Fibroblast of villous mesenchyme (primary cell): ENCODE measurements at regions not wholly inside any gene's neighbourhood (a gene's known extent, or its start where the extent isn't known, plus 50 kb on each side); places are given as distances from the start of the nearest gene placed in this dataset.
"Not testable (repeated sequence)": the region's sequence is repeated elsewhere in the genome, so short reads cannot be mapped to it uniquely, and the experiment has no call there.

Experiments
- DNase-seq: peaks from one replicate; pipeline ENCODE4 v3.0.0-alpha.2; 2010; ENCODE audit warnings: low read depth
- H3K4me3 ChIP-seq: 2 replicates; pipeline ENCODE4 v1.5.1; 2011; ENCODE audit warnings: low read depth, mild to moderate bottlenecking, low read length
- TF ChIP-seq, protein P1 (sequence below): IDR thresholded peaks from 2 replicates; pipeline ENCODE4 v1.5.1; 2012; ENCODE audit warnings: low read depth, mild to moderate bottlenecking, low read length; ENCODE audit not compliant: insufficient read depth

DNA sequence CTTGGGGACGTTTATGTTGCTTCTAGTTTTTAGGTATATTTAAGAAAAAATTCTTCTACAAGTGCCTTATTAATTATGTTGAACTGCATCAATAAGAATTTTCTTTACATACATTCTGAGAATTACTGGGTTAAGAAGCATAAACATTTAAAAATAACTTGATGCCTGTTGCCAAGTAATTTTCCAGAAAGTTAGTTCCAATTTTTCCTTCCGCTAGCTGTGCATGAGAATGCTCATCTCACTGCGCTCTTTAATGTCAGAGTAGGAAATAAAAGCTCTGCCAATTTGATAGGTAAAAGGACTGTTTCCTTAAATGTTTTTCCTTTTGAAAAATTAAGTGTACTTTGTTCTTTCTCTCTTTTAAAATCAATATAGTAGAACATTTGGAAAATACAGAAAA lies 113.1 kb upstream of the ZBED5 start:
- H3K4me3 ChIP-seq = no peak overlapping the region
- no peak for DNase-seq
- TF ChIP-seq, protein P1, sequence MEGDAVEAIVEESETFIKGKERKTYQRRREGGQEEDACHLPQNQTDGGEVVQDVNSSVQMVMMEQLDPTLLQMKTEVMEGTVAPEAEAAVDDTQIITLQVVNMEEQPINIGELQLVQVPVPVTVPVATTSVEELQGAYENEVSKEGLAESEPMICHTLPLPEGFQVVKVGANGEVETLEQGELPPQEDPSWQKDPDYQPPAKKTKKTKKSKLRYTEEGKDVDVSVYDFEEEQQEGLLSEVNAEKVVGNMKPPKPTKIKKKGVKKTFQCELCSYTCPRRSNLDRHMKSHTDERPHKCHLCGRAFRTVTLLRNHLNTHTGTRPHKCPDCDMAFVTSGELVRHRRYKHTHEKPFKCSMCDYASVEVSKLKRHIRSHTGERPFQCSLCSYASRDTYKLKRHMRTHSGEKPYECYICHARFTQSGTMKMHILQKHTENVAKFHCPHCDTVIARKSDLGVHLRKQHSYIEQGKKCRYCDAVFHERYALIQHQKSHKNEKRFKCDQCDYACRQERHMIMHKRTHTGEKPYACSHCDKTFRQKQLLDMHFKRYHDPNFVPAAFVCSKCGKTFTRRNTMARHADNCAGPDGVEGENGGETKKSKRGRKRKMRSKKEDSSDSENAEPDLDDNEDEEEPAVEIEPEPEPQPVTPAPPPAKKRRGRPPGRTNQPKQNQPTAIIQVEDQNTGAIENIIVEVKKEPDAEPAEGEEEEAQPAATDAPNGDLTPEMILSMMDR = no peak

DNA sequence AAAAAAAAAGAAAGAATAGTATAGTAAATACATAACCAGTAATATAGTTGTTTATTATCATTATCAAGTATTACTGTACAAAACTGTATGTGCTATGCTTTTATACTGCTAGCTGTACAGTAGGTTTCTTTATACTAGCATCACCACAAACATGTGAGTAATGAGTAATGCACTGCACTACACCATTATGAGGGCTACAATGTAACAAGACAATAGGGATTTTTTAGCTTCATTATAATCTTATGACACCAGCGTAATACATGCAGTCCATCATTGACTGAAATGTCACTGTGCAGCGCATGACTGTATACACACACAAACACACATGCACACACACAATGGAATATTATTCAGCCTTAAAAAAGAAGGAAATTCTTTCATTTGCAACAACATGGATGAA lies 111.5 kb upstream of the ZBED5 start:
- no peak for DNase-seq
- TF ChIP-seq, protein P1 = no peak

DNA sequence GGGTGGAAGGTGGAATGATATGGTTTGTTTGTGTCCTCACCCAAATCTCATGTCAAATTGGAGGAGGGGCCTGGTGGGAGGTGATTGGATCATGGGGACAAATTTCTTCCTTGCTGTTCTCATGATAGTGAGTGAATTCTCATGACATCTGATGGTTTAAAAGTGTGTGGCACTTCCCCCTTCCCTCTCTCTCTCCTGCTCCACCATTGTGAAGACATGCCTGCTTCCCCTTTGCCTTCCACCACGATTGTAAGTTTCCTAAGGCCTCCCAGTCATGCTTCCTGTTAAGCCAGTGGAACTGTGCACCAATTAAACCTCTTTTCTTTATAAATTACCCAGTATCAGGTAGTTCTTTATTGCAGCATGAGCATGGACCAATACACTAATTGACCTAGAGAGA lies 99.0 kb upstream of the ZBED5 start:
- not testable (repeated sequence) for DNase-seq, H3K4me3 ChIP-seq

More for the DNA sequence above, 111.5 kb upstream of the ZBED5 start:
- H3K4me3 ChIP-seq = no peak overlapping the region

DNA sequence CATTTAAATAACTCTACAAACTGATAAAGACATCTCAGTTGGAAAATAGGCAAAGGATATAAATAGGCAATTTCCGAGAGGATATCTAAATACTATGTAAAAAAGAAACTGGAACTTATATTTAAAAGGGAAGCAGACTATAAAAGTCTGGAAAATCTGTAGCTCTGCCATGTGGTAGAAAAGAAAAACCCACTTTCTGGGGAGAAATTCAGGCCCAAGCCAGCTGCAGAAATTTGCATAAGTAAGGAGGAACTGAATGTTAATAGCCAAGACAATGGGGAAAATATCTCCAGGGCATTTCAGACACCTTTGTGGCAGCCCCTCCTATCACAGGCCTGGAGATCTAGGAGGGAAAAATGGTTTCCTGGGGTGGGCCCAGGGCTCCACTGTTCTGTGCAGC lies 97.8 kb upstream of the ZBED5 start:
- TF ChIP-seq, protein P1 = no peak
- no peak overlapping the region for H3K4me3 ChIP-seq
- no peak for DNase-seq

DNA sequence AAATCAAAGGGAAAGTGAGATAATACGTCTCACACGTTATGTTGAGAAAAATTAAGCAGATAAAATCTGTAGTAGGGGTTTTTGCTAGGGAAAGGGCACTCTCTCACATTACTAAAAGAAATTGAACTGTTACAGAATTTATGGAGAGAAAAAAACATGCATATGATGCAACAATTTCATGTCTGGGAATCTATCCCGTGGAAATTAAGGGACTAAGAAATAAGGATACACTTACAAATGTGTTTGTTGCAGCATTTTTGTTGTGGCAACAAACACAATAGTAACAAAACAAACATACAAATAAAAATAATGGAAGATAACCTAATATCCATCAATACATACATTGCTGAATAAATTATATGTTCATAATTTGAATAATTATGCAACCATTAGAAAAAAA lies 96.3 kb upstream of the ZBED5 start:
- TF ChIP-seq, protein P1 = no peak
- DNase-seq = no peak
- no peak overlapping the region for H3K4me3 ChIP-seq

DNA sequence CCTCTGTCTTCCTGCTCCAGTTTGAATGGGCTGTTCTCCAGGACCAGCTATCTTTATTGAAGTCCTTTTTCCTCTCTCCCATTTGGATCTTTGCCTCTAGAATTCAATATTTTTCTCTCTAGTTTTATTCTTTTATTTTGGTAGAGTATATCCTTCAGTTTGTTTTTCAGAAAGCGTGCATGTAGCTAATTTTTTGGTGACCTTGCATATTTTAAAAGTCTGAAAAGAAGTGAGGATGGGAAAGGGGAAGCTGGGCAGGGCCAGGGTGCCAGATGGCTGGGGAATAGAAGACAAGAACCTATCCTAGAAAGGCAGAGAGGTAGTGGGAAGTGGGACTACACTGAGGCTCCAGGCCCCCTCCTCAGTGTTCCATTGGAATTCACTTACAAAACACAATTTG lies 95.0 kb upstream of the ZBED5 start:
- no peak overlapping the region for H3K4me3 ChIP-seq
- no peak for DNase-seq

DNA sequence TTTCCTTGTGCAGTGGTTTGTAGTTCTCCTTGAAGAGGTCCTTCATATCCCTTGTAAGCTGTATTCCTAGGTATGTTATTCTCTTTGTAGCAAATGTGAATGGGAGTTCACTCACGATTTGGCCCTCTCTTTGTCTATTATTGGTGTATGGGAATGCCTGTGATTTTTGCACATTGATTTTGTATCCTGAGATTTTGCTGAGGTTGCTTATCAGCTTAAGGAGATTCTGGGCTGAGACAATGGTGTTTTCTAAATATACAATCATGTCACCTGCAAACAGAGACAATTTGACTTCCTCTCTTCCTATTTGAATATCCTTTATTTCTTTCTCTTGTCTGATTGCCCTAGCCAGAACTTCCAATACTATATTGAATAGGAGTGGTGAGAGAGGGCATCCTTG lies 90.1 kb upstream of the ZBED5 start:
- not testable (repeated sequence) for DNase-seq, H3K4me3 ChIP-seq

More for the DNA sequence above, 95.0 kb upstream of the ZBED5 start:
- TF ChIP-seq, protein P1 = no peak

DNA sequence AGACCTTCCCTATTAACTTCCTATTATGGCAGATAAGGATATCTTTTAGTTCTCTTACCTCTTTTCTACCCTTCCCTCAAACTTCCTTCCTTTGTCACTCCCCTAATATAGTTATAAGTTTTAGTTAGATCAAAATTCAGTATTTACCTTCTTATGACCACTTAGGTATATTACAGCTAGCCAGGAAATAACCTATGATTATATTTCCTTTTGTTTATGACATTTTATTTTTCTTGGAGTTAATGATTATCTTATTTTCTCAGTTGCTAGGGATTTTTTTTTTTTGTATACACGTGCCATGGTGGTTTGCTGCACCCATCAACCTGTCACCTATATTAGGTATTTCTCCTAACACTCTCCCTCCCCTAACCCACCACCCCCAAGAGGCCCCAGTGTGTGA lies 88.2 kb upstream of the ZBED5 start:
- DNase-seq = no peak
- no peak overlapping the region for H3K4me3 ChIP-seq
- TF ChIP-seq, protein P1 = no peak
